ENCODE measurements at regions not wholly inside any gene's neighbourhood (a gene's known extent, or its start where the extent isn't known, plus 50 kb on each side); places are given as distances from the start of the nearest gene placed in this dataset.

DNA sequence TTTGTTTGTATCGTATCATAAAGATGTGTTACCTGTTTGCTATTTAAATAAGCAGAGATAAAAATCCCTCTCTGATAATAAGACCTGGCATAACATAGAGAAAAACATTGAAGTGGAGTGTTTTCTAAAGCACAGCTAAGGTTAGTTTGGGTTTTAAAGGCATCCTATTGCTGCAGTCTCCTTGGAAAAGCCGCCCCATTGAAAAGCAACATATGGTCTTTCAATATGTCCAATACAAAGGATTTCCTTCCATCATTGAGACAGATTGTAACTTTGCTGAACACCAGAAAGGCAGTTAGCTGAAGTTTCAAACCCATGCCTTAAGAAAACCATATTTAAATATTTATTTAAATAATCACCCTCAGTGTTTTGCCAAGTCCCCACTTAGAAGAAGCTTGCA, 898.5 kb upstream of the KCND2 start:
- TF ChIP-seq RAD21 (IDR thresholded peaks at IDR 0.05) (no peak), SP1 (IDR thresholded peaks at IDR 0.05) (no peak), JUND (IDR thresholded peaks at IDR 0.05) (no peak)
- TF ChIP-seq, protein P1, sequence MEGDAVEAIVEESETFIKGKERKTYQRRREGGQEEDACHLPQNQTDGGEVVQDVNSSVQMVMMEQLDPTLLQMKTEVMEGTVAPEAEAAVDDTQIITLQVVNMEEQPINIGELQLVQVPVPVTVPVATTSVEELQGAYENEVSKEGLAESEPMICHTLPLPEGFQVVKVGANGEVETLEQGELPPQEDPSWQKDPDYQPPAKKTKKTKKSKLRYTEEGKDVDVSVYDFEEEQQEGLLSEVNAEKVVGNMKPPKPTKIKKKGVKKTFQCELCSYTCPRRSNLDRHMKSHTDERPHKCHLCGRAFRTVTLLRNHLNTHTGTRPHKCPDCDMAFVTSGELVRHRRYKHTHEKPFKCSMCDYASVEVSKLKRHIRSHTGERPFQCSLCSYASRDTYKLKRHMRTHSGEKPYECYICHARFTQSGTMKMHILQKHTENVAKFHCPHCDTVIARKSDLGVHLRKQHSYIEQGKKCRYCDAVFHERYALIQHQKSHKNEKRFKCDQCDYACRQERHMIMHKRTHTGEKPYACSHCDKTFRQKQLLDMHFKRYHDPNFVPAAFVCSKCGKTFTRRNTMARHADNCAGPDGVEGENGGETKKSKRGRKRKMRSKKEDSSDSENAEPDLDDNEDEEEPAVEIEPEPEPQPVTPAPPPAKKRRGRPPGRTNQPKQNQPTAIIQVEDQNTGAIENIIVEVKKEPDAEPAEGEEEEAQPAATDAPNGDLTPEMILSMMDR (IDR thresholded peaks at IDR 0.05; ENCODE audit: low read depth, low read length, missing input control), result no peak

All from liver (tissue), 3 donors.